ENCODE measurements at regions not wholly inside any gene's neighbourhood (a gene's known extent, or its start where the extent isn't known, plus 50 kb on each side); places are given as distances from the start of the nearest gene placed in this dataset.

DNA sequence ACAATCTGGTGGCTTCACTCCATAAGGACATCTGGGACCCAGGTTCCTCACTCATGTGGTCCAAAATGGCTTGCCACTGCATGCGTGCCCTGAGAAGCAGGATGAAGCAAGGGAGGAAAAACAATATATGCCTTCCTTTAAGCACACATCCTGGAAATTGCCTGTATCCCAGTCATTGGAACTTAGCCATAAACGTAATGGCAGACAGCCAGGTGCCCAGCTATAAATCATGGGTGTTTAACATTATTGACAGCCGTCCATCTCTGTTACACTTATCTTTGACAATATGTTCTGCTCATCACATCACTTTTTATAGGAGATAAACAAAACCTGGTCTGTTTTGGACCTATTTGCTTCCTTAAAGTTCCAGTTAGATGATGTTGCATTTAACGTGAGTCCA is 181.0 kb downstream of the AASDH start:
- no peak overlapping the region for H3K27ac ChIP-seq
- no peaks in the 10 kb centered on the region for H3K36me3 ChIP-seq (replicated peaks)
- in situ Hi-C loops (cut with HindIII; ENCODE audit: low pct_ligation_motif_present, low sequenced_read_pairs) = no loop called here
- H3K27me3 ChIP-seq (replicated peaks) = no peaks in the 10 kb centered on the region
- DNase-seq = no peak
- TF ChIP-seq, protein P1, sequence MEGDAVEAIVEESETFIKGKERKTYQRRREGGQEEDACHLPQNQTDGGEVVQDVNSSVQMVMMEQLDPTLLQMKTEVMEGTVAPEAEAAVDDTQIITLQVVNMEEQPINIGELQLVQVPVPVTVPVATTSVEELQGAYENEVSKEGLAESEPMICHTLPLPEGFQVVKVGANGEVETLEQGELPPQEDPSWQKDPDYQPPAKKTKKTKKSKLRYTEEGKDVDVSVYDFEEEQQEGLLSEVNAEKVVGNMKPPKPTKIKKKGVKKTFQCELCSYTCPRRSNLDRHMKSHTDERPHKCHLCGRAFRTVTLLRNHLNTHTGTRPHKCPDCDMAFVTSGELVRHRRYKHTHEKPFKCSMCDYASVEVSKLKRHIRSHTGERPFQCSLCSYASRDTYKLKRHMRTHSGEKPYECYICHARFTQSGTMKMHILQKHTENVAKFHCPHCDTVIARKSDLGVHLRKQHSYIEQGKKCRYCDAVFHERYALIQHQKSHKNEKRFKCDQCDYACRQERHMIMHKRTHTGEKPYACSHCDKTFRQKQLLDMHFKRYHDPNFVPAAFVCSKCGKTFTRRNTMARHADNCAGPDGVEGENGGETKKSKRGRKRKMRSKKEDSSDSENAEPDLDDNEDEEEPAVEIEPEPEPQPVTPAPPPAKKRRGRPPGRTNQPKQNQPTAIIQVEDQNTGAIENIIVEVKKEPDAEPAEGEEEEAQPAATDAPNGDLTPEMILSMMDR (IDR thresholded peaks at IDR 0.05; ENCODE audit: low read depth, low read length, missing control alignments) = no peak
- H3K4me3 ChIP-seq (ENCODE audit: low read depth, low read length) = no peak overlapping the region

DNA sequence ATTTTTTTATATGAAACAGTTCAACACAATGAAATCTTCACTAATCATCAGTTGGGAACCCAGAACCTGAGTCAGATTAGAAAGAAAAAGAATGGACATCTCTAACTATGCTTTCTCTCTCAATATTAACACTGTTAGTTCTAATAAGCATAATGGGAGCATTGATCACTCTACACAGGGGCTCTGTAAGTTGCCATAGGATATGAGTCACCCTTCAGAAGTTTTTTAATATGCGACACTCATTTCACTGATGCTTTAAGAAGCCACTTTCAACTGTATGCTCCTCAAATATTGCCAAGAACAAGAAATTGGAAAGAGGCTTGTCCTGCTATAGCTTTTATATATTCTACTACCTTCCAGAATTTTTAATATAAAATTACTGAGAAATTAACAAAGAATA is 187.0 kb downstream of the AASDH start:
- in situ Hi-C loops (cut with HindIII; ENCODE audit: low pct_ligation_motif_present, low sequenced_read_pairs) = no loop called here
- H3K27ac ChIP-seq = no peak overlapping the region
- H3K4me3 ChIP-seq (ENCODE audit: low read depth, low read length) = no peak overlapping the region
- no peak for DNase-seq
- TF ChIP-seq, protein P1 (IDR thresholded peaks at IDR 0.05; ENCODE audit: low read depth, low read length, missing control alignments) = no peak
- H3K36me3 ChIP-seq (replicated peaks) = no peaks in the 10 kb centered on the region
- no peaks in the 10 kb centered on the region for H3K27me3 ChIP-seq (replicated peaks)

DNA sequence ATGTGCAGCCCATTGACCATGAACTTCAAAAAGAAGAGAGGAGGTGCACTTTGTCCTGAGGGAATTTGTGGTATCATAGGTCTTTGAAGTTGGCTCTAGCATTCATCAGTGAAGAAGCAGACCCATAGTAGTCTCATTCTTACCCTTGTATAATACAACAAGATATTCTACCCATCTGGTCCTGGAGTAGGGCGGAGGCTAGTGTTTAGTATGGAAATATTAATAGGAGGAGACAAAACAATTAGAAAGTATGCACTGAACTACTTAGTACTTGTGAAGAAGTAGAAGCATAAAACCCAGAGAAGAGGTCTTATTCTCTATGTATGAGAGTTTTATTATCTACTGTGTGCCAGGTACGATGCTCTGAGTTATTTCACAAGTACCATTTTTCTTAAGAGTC is 189.0 kb downstream of the AASDH start:
- in situ Hi-C loops (cut with HindIII; ENCODE audit: low pct_ligation_motif_present, low sequenced_read_pairs) = no loop called here
- no peak for DNase-seq
- H3K27ac ChIP-seq = no peak overlapping the region
- no peak overlapping the region for H3K4me3 ChIP-seq (ENCODE audit: low read depth, low read length)
- no peaks in the 10 kb centered on the region for H3K36me3 ChIP-seq (replicated peaks)
- TF ChIP-seq, protein P1 (IDR thresholded peaks at IDR 0.05; ENCODE audit: low read depth, low read length, missing control alignments) = no peak
- H3K27me3 ChIP-seq (replicated peaks) = no peaks in the 10 kb centered on the region

DNA sequence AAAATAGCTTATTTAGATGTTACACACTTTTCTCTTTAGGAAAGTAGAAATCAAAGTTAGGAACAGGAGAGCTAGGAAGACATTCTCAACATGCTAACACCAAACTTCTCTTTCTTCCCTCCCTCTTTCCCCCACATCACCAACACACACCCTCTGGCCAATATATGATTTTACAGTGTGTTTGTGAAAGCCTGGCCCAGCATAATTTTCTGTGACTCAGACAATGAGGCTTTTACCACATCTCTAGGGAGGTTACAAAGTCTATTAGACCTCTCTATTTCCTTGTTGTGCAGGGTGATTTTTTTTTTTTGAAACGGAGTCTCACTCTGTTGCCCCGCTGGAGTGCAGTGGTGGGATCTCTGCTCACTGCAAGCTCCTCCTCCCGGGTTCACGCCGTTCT is 189.9 kb downstream of the AASDH start:
- TF ChIP-seq, protein P1 (IDR thresholded peaks at IDR 0.05; ENCODE audit: low read depth, low read length, missing control alignments) = no peak
- DNase-seq = peak; percentile 6
- no peak overlapping the region for H3K27ac ChIP-seq
- no peaks in the 10 kb centered on the region for H3K36me3 ChIP-seq (replicated peaks)
- H3K27me3 ChIP-seq (replicated peaks) = no peaks in the 10 kb centered on the region
- in situ Hi-C loops (cut with HindIII; ENCODE audit: low pct_ligation_motif_present, low sequenced_read_pairs) = no loop called here
- no peak overlapping the region for H3K4me3 ChIP-seq (ENCODE audit: low read depth, low read length)

DNA sequence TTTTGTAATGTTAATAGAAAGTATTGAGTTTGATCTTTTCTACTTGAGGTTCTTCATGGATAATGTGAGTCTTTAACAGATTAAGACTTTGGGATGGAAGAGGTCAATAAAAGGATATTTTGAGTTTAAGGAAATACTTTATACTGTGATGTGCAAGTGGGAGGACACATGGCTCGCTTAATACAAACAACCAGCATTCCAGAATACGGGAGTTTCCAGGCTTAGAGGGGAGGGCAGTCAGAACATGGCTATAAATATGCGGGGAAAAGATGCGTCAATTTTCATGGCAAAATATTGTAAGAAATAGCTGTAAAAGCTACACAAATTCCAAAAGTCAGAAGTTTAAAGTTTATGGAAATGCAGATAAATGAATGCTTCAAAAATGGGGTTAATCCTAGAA is 192.3 kb downstream of the AASDH start:
- DNase-seq = no peak
- in situ Hi-C loops (cut with HindIII; ENCODE audit: low pct_ligation_motif_present, low sequenced_read_pairs) = no loop called here
- Histone ChIP-seq H3K36me3 (replicated peaks) (no peaks in the 10 kb centered on the region), H3K27me3 (replicated peaks) (no peaks in the 10 kb centered on the region), H3K27ac (no peak overlapping the region), H3K4me3 (ENCODE audit: low read depth, low read length) (no peak overlapping the region)
- TF ChIP-seq, protein P1 (IDR thresholded peaks at IDR 0.05; ENCODE audit: low read depth, low read length, missing control alignments) = no peak

DNA sequence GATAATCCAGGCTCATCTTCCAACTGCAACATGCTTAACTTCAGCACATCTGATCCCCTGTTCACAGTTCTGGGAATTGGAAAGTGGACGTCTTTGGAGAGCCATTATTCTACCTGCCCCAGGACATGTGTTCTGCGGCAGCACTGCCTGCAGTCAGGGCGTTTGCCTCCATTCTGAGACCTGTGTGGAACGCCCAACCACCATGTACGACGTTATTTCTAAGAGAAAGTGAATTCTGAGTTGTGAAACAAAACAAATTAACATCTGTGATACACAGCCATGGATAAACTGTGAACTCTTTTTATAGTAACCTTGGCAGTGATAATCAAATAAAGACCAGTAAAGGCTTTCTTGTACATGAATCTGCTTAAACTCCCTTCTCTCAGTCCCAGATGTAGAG is 195.8 kb downstream of the AASDH start:
- no peak overlapping the region for H3K4me3 ChIP-seq (ENCODE audit: low read depth, low read length)
- TF ChIP-seq, protein P1 (IDR thresholded peaks at IDR 0.05; ENCODE audit: low read depth, low read length, missing control alignments) = no peak
- in situ Hi-C loops (cut with HindIII; ENCODE audit: low pct_ligation_motif_present, low sequenced_read_pairs) = no loop called here

More for the DNA sequence above, 195.8 kb downstream of the AASDH start:
- Histone ChIP-seq H3K36me3 (replicated peaks) (no peaks in the 10 kb centered on the region), H3K27ac (no peak overlapping the region), H3K27me3 (replicated peaks) (no peaks in the 10 kb centered on the region)
- DNase-seq = no peak

All from brain microvascular endothelial cell (primary cell).